Ascending aorta (tissue), 2 donors: ENCODE measurements at regions not wholly inside any gene's neighbourhood (a gene's known extent, or its start where the extent isn't known, plus 50 kb on each side); places are given as distances from the start of the nearest gene placed in this dataset.
"Not testable (repeated sequence)": the region's sequence is repeated elsewhere in the genome, so short reads cannot be mapped to it uniquely, and the experiment has no call there.

Source experiments
- DNase-seq, 2 donors: peaks; one replicate each; pipeline ENCODE4 v3.0.0-alpha.2; 2019; ENCODE audit warnings: low spot score in 2 of 2
- H3K27ac ChIP-seq, 2 donors: fragments of 200-600 bp; sonication (generic); one replicate each; pipeline ENCODE4 v1.5.1; 2016 to 2017; ENCODE audit warnings: mild to moderate bottlenecking in 1 of 2
- H3K27me3 ChIP-seq: fragments of 200-600 bp; sonication (generic); one replicate; pipeline ENCODE4 v1.5.1; 2017
- H3K36me3 ChIP-seq, 2 donors: fragments of 200-600 bp; sonication (generic); one replicate each; pipeline ENCODE4 v1.5.1; 2016
- H3K4me1 ChIP-seq, 2 donors: fragments of 200-600 bp; sonication (generic); one replicate each; pipeline ENCODE4 v1.5.1; 2016 to 2017; ENCODE audit warnings: mild to moderate bottlenecking in 1 of 2
- H3K4me3 ChIP-seq, 2 donors: fragments of 200-600 bp; sonication (generic); one replicate each; pipeline ENCODE4 v1.5.1; 2016 to 2017; ENCODE audit warnings: mild to moderate bottlenecking in 1 of 2
- H3K9me3 ChIP-seq, 2 donors: fragments of 200-600 bp; sonication (generic); one replicate each; pipeline ENCODE4 v1.5.1; 2016
- intact Hi-C: fragments of 100-400 bp; cut with DNase I; formaldehyde crosslinking; loops from one replicate; pipeline ENCODE4 v1.15.1; 2023
- TF ChIP-seq, protein P1 (sequence below), 3 experiments: fragments of 200-600 bp in 2 of 3; fragments of 450-650 bp in 1 of 3; sonication (generic) in 2 of 3; IDR thresholded peaks; one replicate each; pipeline ENCODE4 v1.5.1; 2016 to 2019; ENCODE audit warnings: antibody characterized with exemption in 3 of 3, mild to moderate bottlenecking in 1 of 3, moderate library complexity in 1 of 3

- no peaks in the 10 kb centered on the region for H3K36me3 ChIP-seq
- no peak overlapping the region for H3K27ac ChIP-seq
- H3K4me1 ChIP-seq = no peaks in the 10 kb centered on the region
- H3K4me3 ChIP-seq = no peak overlapping the region
- intact Hi-C loops = no loop called here
- H3K27me3 ChIP-seq = no peaks in the 10 kb centered on the region
- TF ChIP-seq, protein P1, sequence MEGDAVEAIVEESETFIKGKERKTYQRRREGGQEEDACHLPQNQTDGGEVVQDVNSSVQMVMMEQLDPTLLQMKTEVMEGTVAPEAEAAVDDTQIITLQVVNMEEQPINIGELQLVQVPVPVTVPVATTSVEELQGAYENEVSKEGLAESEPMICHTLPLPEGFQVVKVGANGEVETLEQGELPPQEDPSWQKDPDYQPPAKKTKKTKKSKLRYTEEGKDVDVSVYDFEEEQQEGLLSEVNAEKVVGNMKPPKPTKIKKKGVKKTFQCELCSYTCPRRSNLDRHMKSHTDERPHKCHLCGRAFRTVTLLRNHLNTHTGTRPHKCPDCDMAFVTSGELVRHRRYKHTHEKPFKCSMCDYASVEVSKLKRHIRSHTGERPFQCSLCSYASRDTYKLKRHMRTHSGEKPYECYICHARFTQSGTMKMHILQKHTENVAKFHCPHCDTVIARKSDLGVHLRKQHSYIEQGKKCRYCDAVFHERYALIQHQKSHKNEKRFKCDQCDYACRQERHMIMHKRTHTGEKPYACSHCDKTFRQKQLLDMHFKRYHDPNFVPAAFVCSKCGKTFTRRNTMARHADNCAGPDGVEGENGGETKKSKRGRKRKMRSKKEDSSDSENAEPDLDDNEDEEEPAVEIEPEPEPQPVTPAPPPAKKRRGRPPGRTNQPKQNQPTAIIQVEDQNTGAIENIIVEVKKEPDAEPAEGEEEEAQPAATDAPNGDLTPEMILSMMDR (IDR thresholded peaks at IDR 0.05) = no peak
- no peaks in the 10 kb centered on the region for H3K9me3 ChIP-seq
- DNase-seq = no peak
These were observed 79.9 kb upstream of the PRR5 start for GRCh38 chr22:44622147-44622427.

- intact Hi-C loops = no loop called here
- TF ChIP-seq, protein P1 (IDR thresholded peaks at IDR 0.05) = no peak
- H3K27me3 ChIP-seq = no peaks in the 10 kb centered on the region
- H3K9me3 ChIP-seq = no peaks in the 10 kb centered on the region
- DNase-seq = no peak
- H3K36me3 ChIP-seq = no peaks in the 10 kb centered on the region
- no peak overlapping the region for H3K27ac ChIP-seq
- H3K4me1 ChIP-seq = no peaks in the 10 kb centered on the region
- H3K4me3 ChIP-seq = no peak overlapping the region
These were observed 80.4 kb upstream of the PRR5 start for GRCh38 chr22:44621401-44622146.

DNA sequence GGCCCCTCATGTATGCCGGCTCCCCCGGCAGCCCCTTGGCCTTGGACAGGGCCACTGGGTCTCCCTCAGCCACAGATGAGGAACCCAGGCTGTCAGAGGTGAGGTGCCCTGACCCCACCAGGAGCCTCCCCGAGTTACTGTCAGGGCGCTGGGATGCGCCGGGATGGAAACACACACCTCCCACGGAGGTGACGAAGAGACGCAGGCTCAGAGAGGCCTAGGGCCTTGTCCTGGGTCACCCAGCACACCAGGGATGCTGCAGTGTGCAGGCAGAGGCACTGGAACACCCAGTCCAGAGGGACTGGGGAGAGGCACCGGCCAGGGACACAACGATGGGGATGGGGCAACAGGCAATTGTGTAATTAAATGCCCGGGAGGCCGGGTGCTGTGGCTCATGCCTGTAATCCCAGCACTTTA lies 81.2 kb upstream of the PRR5 start:
- intact Hi-C loops = no loop called here
- Histone ChIP-seq H3K36me3 (no peaks in the 10 kb centered on the region), H3K9me3 (no peaks in the 10 kb centered on the region), H3K27me3 (no peaks in the 10 kb centered on the region), H3K4me3 (no peak overlapping the region), H3K27ac (no peak overlapping the region), H3K4me1 (no peaks in the 10 kb centered on the region)
- TF ChIP-seq, protein P1 (IDR thresholded peaks at IDR 0.05) = no peak
- no peak for DNase-seq

- Histone ChIP-seq H3K4me1 (no peaks in the 10 kb centered on the region), H3K27me3 (no peaks in the 10 kb centered on the region), H3K36me3 (no peaks in the 10 kb centered on the region), H3K9me3 (peaks cover 0 to under 1% of the 10 kb centered on the region in 2 donors), H3K4me3 (no peak overlapping the region), H3K27ac (no peak overlapping the region)
- peak; percentile 45 to 81 for DNase-seq
- intact Hi-C loops = no loop called here
- TF ChIP-seq, protein P1 (IDR thresholded peaks at IDR 0.05) = no peak
These were observed 81.7 kb upstream of the PRR5 start for GRCh38 chr22:44620129-44620840.

DNA sequence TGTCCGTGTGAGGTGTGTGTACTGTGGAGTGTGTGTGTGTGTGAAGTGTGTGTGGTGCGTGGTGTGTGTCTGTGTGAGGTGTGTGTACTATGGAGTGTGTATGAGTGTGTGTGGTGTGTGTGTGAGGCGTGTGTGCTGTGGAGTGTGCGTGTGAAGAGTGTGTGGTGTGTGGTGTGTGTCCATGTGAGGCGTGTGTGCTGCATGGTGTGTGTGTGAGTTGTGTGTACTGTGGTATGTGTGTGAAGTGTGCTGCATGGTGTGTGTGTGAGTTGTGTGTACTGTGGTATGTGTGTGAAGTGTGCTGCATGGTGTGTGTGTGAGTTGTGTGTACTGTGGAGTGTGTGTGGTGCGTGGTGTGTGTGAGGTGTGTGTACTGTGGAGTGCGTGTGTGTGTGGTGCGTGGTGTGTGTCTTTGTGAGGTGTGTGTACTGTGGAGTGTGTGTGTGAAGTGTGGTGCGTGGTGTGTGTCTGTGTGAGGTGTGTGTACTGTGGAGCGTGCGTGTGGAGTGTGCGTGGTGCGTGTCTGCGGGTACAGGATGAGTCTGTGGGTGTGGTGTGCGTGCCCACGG lies 82.4 kb upstream of the PRR5 start:
- intact Hi-C loops, H3K27me3 ChIP-seq, H3K27ac ChIP-seq: not testable (repeated sequence)

GRCh38 chr22:44618910-44619309 lies 83.1 kb upstream of the PRR5 start:
- H3K36me3 ChIP-seq, H3K27me3 ChIP-seq, DNase-seq, H3K27ac ChIP-seq, intact Hi-C loops, H3K4me3 ChIP-seq, H3K4me1 ChIP-seq: not testable (repeated sequence)
- peaks cover 0 to 15% of the 10 kb centered on the region in 2 donors for H3K9me3 ChIP-seq

More for the DNA sequence above, 82.4 kb upstream of the PRR5 start:
- DNase-seq, H3K4me3 ChIP-seq, H3K4me1 ChIP-seq, H3K9me3 ChIP-seq, H3K36me3 ChIP-seq: not testable (repeated sequence)
